ENCODE measurements at regions not wholly inside any gene's neighbourhood (a gene's known extent, or its start where the extent isn't known, plus 50 kb on each side); places are given as distances from the start of the nearest gene placed in this dataset.

DNA sequence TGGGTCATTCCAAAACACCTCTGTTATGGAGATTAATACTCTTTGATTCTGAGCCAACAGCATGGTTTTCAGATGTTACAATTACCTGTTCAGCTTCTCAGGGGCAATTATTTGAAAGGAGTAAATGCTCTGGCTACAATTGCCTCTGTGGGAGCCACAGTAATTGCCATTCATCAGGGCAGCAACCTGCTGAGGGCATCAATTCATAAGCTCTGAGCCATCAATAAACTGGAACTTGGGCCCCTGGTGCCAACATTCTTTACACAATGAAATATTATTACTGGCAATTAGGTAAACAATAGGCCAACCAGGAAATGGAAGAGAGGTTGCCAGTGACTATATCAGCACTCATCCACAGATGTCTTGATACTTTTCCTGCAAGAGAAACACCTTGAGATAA is 660.8 kb downstream of the MECOM start:
- no peak for TF ChIP-seq GATA2 (CRISPR knock-in tag; IDR thresholded peaks at IDR 0.05)
- no peak for TF ChIP-seq CTCF (IDR thresholded peaks at IDR 0.05)
- no peak for TF ChIP-seq USF2 (IDR thresholded peaks at IDR 0.05; ENCODE audit: borderline replicate concordance, low read depth, low read length)
- TF ChIP-seq JUND (IDR thresholded peaks at IDR 0.05) = no peak
- TF ChIP-seq CHD2 (IDR thresholded peaks at IDR 0.05; ENCODE audit: low read length, partially characterized antibody) = no peak

GRCh38 chr3:168998792-168999191 is 664.7 kb downstream of the MECOM start:
- Histone ChIP-seq H2AFZ (ENCODE audit: low read depth) (no peak overlapping the region), H3K4me3 (ENCODE audit: low read depth in 2 of 2, low read length in 1 of 2) (no peak overlapping the region), H3K9me2 (0 out of 2 replicates have a peak, but pooled peaks cover 3% of the 10 kb centered on the region), H3K4me1 (ENCODE audit: control insufficient read depth in 1 of 2, insufficient read depth in 2 of 2, low read depth in 1 of 2, low read length in 1 of 2) (no peaks in the 10 kb centered on the region), H4K20me1 (ENCODE audit: insufficient read depth) (no peaks in the 10 kb centered on the region), H3F3A (replicated peaks; ENCODE audit: insufficient read depth) (no peaks in the 10 kb centered on the region), H3K4me2 (no peak overlapping the region), H3K27ac (ENCODE audit: low read depth in 2 of 2, low read length in 1 of 2) (no peak overlapping the region), H3K79me2 (ENCODE audit: insufficient read depth) (no peaks in the 10 kb centered on the region), H3K36me3 (replicated peaks in 1 of 2; ENCODE audit: control insufficient read depth in 1 of 2, insufficient read depth in 2 of 2, low read length in 1 of 2) (no peaks in the 10 kb centered on the region), H3K9me3 (no peaks in the 10 kb centered on the region), H3K27me3 (ENCODE audit: insufficient read depth) (no peaks in the 10 kb centered on the region), H3K9ac (no peak overlapping the region)
- DNase-seq = no peak
- WGBS (ENCODE audit: low lambda C conversion rate) = 34% methylated on average over 3 of the region's 3 CpGs
- ChIA-PET CTCF (no interaction called here), POLR2A (no interaction called here)
- no peak for TF ChIP-seq TCF12 (IDR thresholded peaks at IDR 0.05)
- TF ChIP-seq IRF3 (IDR thresholded peaks at IDR 0.05; ENCODE audit: low read depth, low read length) = no peak
- no peak for TF ChIP-seq FOXJ3 (CRISPR knock-in tag; IDR thresholded peaks at IDR 0.05)
- no peak for TF ChIP-seq NRF1 (IDR thresholded peaks at IDR 0.05; ENCODE audit: low read depth, low read length)
- TF ChIP-seq, protein P1, sequence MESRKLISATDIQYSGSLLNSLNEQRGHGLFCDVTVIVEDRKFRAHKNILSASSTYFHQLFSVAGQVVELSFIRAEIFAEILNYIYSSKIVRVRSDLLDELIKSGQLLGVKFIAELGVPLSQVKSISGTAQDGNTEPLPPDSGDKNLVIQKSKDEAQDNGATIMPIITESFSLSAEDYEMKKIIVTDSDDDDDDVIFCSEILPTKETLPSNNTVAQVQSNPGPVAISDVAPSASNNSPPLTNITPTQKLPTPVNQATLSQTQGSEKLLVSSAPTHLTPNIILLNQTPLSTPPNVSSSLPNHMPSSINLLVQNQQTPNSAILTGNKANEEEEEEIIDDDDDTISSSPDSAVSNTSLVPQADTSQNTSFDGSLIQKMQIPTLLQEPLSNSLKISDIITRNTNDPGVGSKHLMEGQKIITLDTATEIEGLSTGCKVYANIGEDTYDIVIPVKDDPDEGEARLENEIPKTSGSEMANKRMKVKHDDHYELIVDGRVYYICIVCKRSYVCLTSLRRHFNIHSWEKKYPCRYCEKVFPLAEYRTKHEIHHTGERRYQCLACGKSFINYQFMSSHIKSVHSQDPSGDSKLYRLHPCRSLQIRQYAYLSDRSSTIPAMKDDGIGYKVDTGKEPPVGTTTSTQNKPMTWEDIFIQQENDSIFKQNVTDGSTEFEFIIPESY (IDR thresholded peaks at IDR 0.05; ENCODE audit: borderline replicate concordance, low read depth) = no peak
- no peak for TF ChIP-seq NFIC (IDR thresholded peaks at IDR 0.05; ENCODE audit: borderline replicate concordance)
- TF ChIP-seq, protein P2, sequence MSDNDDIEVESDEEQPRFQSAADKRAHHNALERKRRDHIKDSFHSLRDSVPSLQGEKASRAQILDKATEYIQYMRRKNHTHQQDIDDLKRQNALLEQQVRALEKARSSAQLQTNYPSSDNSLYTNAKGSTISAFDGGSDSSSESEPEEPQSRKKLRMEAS (IDR thresholded peaks at IDR 0.05; ENCODE audit: low read depth) = no peak
- TF ChIP-seq REST (IDR thresholded peaks at IDR 0.05; ENCODE audit: low read depth, low read length) = no peak
- TF ChIP-seq RAD21 (IDR thresholded peaks at IDR 0.05; ENCODE audit: low read length) = no peak
- no peak for TF ChIP-seq RCOR1 (IDR thresholded peaks at IDR 0.05; ENCODE audit: low read length)
- TF ChIP-seq GATA2 (CRISPR knock-in tag; IDR thresholded peaks at IDR 0.05) = no peak
- no peak for TF ChIP-seq EZH2phosphoT487 (IDR thresholded peaks at IDR 0.05; ENCODE audit: borderline replicate concordance, low read depth)
- no peak for TF ChIP-seq FOSL2 (IDR thresholded peaks at IDR 0.05; ENCODE audit: borderline replicate concordance, low read depth)
- no peak for TF ChIP-seq ELF1 (IDR thresholded peaks at IDR 0.05)

More for the DNA sequence above, 660.8 kb downstream of the MECOM start:
- Histone ChIP-seq H3K9ac (no peak overlapping the region), H3K9me2 (0 out of 2 replicates have a peak, but pooled peaks cover under 1% of the 10 kb centered on the region), H3K79me2 (ENCODE audit: insufficient read depth) (no peaks in the 10 kb centered on the region), H2AFZ (ENCODE audit: low read depth) (no peak overlapping the region; the same call in 1 of the 2 replicates), H3K4me3 (ENCODE audit: low read depth in 2 of 2, low read length in 1 of 2) (no peak overlapping the region), H3F3A (replicated peaks; ENCODE audit: insufficient read depth) (no peaks in the 10 kb centered on the region), H3K27me3 (ENCODE audit: insufficient read depth) (no peaks in the 10 kb centered on the region), H3K27ac (ENCODE audit: low read depth in 2 of 2, low read length in 1 of 2) (no peak overlapping the region), H3K9me3 (no peaks in the 10 kb centered on the region), H3K36me3 (replicated peaks in 1 of 2; ENCODE audit: control insufficient read depth in 1 of 2, insufficient read depth in 2 of 2, low read length in 1 of 2) (no peaks in the 10 kb centered on the region), H3K4me2 (no peak overlapping the region), H3K4me1 (ENCODE audit: control insufficient read depth in 1 of 2, insufficient read depth in 2 of 2, low read depth in 1 of 2, low read length in 1 of 2) (no peaks in the 10 kb centered on the region), H4K20me1 (ENCODE audit: insufficient read depth) (no peaks in the 10 kb centered on the region)
- CTCF ChIA-PET = no interaction called here
- no peak for DNase-seq
- POLR2A ChIA-PET = interaction anchor here (0.6 kb wide), 1 partner anchor 777 kb away, joined by 3 read pairs; no protein-coding TSS in a partner anchor

Data from SK-N-SH (cell line).